OCI-LY1 (cell line): ENCODE measurements at regions not wholly inside any gene's neighbourhood (a gene's known extent, or its start where the extent isn't known, plus 50 kb on each side); places are given as distances from the start of the nearest gene placed in this dataset.

Experiments used
- H2AFZ ChIP-seq: fragments of 200-600 bp; sonication (generic), shearing (Covaris generic); 2 replicates; pipeline ENCODE4 v1.6.0; 2014; ENCODE audit warnings: antibody characterized with exemption, mild to moderate bottlenecking, low read length
- H3F3A ChIP-seq: fragments of 200-600 bp; sonication (generic), shearing (Covaris generic); 2 replicates; pipeline ENCODE4 v1.6.0; 2014; ENCODE audit warnings: mild to moderate bottlenecking, antibody characterized with exemption, low read length, moderate library complexity; ENCODE audit not compliant: insufficient read depth
- H3K27ac ChIP-seq: fragments of 200-600 bp; sonication (generic); 2 replicates; pipeline ENCODE4 v1.5.1; 2014; ENCODE audit warnings: low read length, mixed run types, mild to moderate bottlenecking, low read depth; ENCODE audit not compliant: poor library complexity, severe bottlenecking
- H3K27me3 ChIP-seq: fragments of 200-600 bp; sonication (generic); 2 replicates; pipeline ENCODE4 v1.6.0; 2014; ENCODE audit warnings: antibody characterized with exemption, mild to moderate bottlenecking, low read length, moderate library complexity; ENCODE audit not compliant: insufficient read depth
- H3K36me3 ChIP-seq: fragments of 200-600 bp; sonication (generic); 2 replicates; pipeline ENCODE4 v1.6.1; 2014; ENCODE audit warnings: mild to moderate bottlenecking, antibody characterized with exemption, low read length, moderate library complexity, mixed read lengths; ENCODE audit not compliant: insufficient read depth
- H3K4me1 ChIP-seq: fragments of 200-600 bp; sonication (generic); 2 replicates; pipeline ENCODE4 v1.5.1; 2014; ENCODE audit warnings: mild to moderate bottlenecking, low read length, moderate library complexity; ENCODE audit not compliant: insufficient read depth, severe bottlenecking
- H3K4me2 ChIP-seq: fragments of 200-600 bp; sonication (generic), shearing (Covaris generic); 2 replicates; pipeline ENCODE4 v1.6.1; 2014; ENCODE audit warnings: low read length
- H3K4me3 ChIP-seq: fragments of 200-600 bp; sonication (generic); 2 replicates; pipeline ENCODE4 v1.5.1; 2014; ENCODE audit warnings: low read length, low read depth, mild to moderate bottlenecking, mixed read lengths; ENCODE audit not compliant: poor library complexity, severe bottlenecking
- H3K79me2 ChIP-seq: fragments of 200-600 bp; shearing (Covaris generic); 2 replicates; pipeline ENCODE4 v1.6.1; 2016; ENCODE audit warnings: mixed run types, low read length, mixed read lengths; ENCODE audit not compliant: insufficient read depth
- H3K9ac ChIP-seq: fragments of 200-600 bp; sonication (generic), shearing (Covaris generic); 2 replicates; pipeline ENCODE4 v1.6.1; 2014; ENCODE audit warnings: mild to moderate bottlenecking, low read length, mixed read lengths
- H3K9me2 ChIP-seq: fragments of 200-600 bp; sonication (generic), shearing (Covaris generic); 2 replicates; pipeline ENCODE4 v1.6.1; 2014; ENCODE audit warnings: low read depth, mild to moderate bottlenecking, low read length, mixed read lengths
- H3K9me3 ChIP-seq: fragments of 200-600 bp; shearing (Covaris generic); 2 replicates; pipeline ENCODE4 v1.6.1; 2014; ENCODE audit warnings: low read length, mixed read lengths
- H4K20me1 ChIP-seq: fragments of 200-600 bp; sonication (generic), shearing (Covaris generic); 2 replicates; pipeline ENCODE4 v1.6.0; 2016; ENCODE audit warnings: mild to moderate bottlenecking, low read length; ENCODE audit not compliant: insufficient read depth
- EZH2 ChIP-seq: fragments of 200-600 bp; sonication (generic), shearing (Covaris generic); IDR thresholded peaks from 2 replicates; pipeline ENCODE4 v1.8.0; 2017; ENCODE audit warnings: borderline replicate concordance, mixed run types, mild to moderate bottlenecking, antibody characterized with exemption, low read length, moderate library complexity, mixed read lengths
- TF ChIP-seq, protein P1 (sequence below): fragments of 200-600 bp; sonication (generic), shearing (Covaris generic); IDR thresholded peaks from 2 replicates; pipeline ENCODE4 v1.5.1; 2017; ENCODE audit warnings: mild to moderate bottlenecking, antibody characterized with exemption, low read length, moderate library complexity, mixed read lengths

DNA sequence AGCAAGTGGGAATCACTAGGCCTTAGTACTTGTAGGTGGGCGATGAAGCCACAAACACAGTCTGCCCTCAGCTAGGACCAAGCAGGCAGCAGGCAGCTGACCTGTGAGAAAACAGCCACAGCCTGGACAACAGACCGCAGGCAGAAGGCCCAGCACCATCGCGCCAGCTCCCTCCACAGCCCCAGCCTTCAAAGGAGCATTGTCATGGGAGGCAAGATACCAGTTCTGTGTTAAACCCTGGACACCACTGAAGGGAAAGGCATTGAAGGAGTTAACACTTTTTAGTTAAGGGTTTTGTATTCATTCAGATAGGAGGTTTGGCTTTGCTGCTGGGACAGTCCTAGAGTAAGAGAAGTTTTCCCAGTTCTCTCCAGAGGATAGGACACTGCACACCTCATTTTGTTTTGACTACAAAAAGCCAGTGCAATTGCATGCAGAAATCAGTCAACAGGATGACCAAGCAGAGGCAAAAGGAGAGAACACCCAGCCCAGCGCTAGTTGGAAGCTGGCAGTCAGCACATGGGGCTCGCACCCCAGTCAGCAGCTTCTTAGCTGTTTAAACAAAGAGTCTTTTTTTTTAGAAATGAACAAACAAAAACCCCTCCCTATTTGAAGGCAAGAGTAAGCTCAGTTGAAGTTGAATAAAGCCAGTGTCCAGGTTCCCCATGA is 286.1 kb upstream of the TPM1 start:
- Histone ChIP-seq H3K9me2 (no peaks in the 10 kb centered on the region), H3K4me2 (no peak overlapping the region), H3F3A (no peaks in the 10 kb centered on the region), H2AFZ (no peak overlapping the region), H3K9ac (no peak overlapping the region), H3K27me3 (no peaks in the 10 kb centered on the region), H4K20me1 (no peaks in the 10 kb centered on the region), H3K4me3 (no peak overlapping the region), H3K9me3 (no peaks in the 10 kb centered on the region), H3K79me2 (no peaks in the 10 kb centered on the region), H3K36me3 (no peaks in the 10 kb centered on the region), H3K4me1 (no peaks in the 10 kb centered on the region), H3K27ac (no peak overlapping the region)
- no peak for TF ChIP-seq EZH2

DNA sequence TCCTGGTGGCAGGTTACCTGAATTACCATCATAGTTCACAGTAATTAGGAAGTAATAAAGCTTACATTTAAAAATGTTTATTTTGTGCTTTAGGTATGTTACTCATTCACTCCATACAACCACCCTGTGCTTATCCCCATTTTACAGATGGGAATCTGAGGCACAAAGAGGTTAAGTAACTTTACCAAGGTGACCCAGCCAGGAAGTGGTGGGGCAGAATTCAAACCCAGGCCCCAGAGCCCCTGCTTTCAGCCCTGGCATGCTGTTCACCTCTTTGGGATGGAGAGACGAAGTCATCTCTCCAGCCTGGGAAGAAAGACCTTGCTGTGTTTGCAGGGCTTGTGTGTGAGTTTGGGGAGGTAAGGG is 285.6 kb upstream of the TPM1 start:
- H3K79me2 ChIP-seq, result no peaks in the 10 kb centered on the region
- H3K9me2 ChIP-seq, result no peaks in the 10 kb centered on the region
- H4K20me1 ChIP-seq, result no peaks in the 10 kb centered on the region
- no peaks in the 10 kb centered on the region for H3K4me1 ChIP-seq
- no peak overlapping the region for H2AFZ ChIP-seq
- no peaks in the 10 kb centered on the region for H3F3A ChIP-seq
- no peak overlapping the region for H3K9ac ChIP-seq
- no peak for TF ChIP-seq EZH2
- TF ChIP-seq, protein P1, sequence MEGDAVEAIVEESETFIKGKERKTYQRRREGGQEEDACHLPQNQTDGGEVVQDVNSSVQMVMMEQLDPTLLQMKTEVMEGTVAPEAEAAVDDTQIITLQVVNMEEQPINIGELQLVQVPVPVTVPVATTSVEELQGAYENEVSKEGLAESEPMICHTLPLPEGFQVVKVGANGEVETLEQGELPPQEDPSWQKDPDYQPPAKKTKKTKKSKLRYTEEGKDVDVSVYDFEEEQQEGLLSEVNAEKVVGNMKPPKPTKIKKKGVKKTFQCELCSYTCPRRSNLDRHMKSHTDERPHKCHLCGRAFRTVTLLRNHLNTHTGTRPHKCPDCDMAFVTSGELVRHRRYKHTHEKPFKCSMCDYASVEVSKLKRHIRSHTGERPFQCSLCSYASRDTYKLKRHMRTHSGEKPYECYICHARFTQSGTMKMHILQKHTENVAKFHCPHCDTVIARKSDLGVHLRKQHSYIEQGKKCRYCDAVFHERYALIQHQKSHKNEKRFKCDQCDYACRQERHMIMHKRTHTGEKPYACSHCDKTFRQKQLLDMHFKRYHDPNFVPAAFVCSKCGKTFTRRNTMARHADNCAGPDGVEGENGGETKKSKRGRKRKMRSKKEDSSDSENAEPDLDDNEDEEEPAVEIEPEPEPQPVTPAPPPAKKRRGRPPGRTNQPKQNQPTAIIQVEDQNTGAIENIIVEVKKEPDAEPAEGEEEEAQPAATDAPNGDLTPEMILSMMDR, result no peak
- H3K27me3 ChIP-seq, result peaks cover 2% of the 10 kb centered on the region; the same call in 1 of the 2 replicates
- H3K9me3 ChIP-seq, result no peaks in the 10 kb centered on the region
- H3K27ac ChIP-seq, result no peak overlapping the region
- no peak overlapping the region for H3K4me2 ChIP-seq
- no peaks in the 10 kb centered on the region for H3K36me3 ChIP-seq
- H3K4me3 ChIP-seq, result no peak overlapping the region

DNA sequence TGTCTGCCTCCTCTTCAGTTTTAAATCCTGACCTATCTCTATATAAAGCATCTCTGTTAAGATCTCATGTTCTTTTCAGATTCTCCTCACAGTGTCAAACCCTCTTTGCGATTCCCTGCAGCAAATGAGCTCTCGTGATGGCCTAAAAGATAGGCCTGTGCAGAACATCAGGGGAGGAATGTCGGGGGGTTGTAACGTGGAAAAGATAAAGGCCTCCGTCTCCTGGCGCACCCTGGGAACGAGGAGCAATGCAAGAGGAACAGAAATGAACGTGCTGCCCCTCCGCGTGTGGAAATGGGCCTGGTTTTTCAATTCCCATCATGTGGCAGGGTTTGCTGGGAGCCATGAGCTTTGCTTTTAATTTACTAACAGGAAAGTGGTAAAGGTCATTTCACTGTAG is 285.0 kb upstream of the TPM1 start:
- H3K36me3 ChIP-seq, result no peaks in the 10 kb centered on the region
- H3K27ac ChIP-seq, result no peak overlapping the region
- no peak overlapping the region for H3K9ac ChIP-seq
- TF ChIP-seq EZH2, result no peak
- TF ChIP-seq, protein P1, result no peak
- no peaks in the 10 kb centered on the region for H3K9me3 ChIP-seq
- H3K4me3 ChIP-seq, result no peak overlapping the region
- no peak overlapping the region for H3K4me2 ChIP-seq
- no peaks in the 10 kb centered on the region for H3K9me2 ChIP-seq
- H4K20me1 ChIP-seq, result no peaks in the 10 kb centered on the region
- H3K79me2 ChIP-seq, result no peaks in the 10 kb centered on the region
- H3K27me3 ChIP-seq, result peaks cover 4% of the 10 kb centered on the region; the same call in 1 of the 2 replicates
- no peaks in the 10 kb centered on the region for H3F3A ChIP-seq
- H3K4me1 ChIP-seq, result no peaks in the 10 kb centered on the region
- no peak overlapping the region for H2AFZ ChIP-seq
